Calu3 (cell line): ENCODE measurements at regions not wholly inside any gene's neighbourhood (a gene's known extent, or its start where the extent isn't known, plus 50 kb on each side); places are given as distances from the start of the nearest gene placed in this dataset.

ENCODE experiments used
- BruUV-seq: library from RNA; stranded (reverse); fragments of 400-500 nt; replicated peaks from 2 replicates; lab custom pipeline; 2021; lab: Mats Ljungman, UMichigan
- CTCF ChIA-PET: fragments of 300-600 bp; sonication (Branson Sonifier 250); formaldehyde crosslinking; loops from one replicate; lab custom pipeline; 2022; ENCODE audit warnings: antibody characterized with exemption; lab: Charles Lee
- DNase-seq: peaks from one replicate; pipeline ENCODE4 v3.0.0; 2022
- H3K27ac Mint-ChIP-seq: one replicate; pipeline ENCODE4 v1.8.0; 2022; ENCODE audit warnings: mixed read lengths; ENCODE audit not compliant: unreplicated experiment
- H3K27me3 Mint-ChIP-seq: one replicate; pipeline ENCODE4 v1.8.0; 2022; ENCODE audit warnings: mixed read lengths; ENCODE audit not compliant: unreplicated experiment
- H3K36me3 Mint-ChIP-seq: one replicate; pipeline ENCODE4 v1.8.0; 2022; ENCODE audit warnings: mild to moderate bottlenecking, moderate library complexity, mixed read lengths; ENCODE audit not compliant: insufficient read depth, unreplicated experiment
- H3K4me1 Mint-ChIP-seq: one replicate; pipeline ENCODE4 v1.8.0; 2022; ENCODE audit warnings: mild to moderate bottlenecking, low read depth, mixed read lengths; ENCODE audit not compliant: unreplicated experiment
- H3K4me3 Mint-ChIP-seq: one replicate; pipeline ENCODE4 v1.8.0; 2022; ENCODE audit warnings: mild to moderate bottlenecking, low read depth, moderate library complexity, mixed read lengths; ENCODE audit not compliant: unreplicated experiment
- H3K9me3 Mint-ChIP-seq: one replicate; pipeline ENCODE4 v1.8.0; 2022; ENCODE audit warnings: low read depth, mixed read lengths; ENCODE audit not compliant: unreplicated experiment
- CTCF ChIP-seq: fragments of 200-600 bp; IDR thresholded peaks from one replicate; pipeline ENCODE4 v1.8.0; 2022; ENCODE audit warnings: antibody characterized with exemption; ENCODE audit not compliant: unreplicated experiment
- intact Hi-C: fragments of 100-400 bp; cut with micrococcal nuclease; formaldehyde crosslinking; loops from one replicate; pipeline ENCODE4 v1.10.0; 2022; ENCODE audit not compliant: unreplicated experiment

GRCh38 chr10:83603708-83604107 is 535.6 kb upstream of the GHITM start:
- Mint-ChIP-seq H3K27ac (no peak overlapping the region), H3K36me3 (no peaks in the 10 kb centered on the region), H3K9me3 (peaks cover 7% of the 10 kb centered on the region), H3K4me1 (no peaks in the 10 kb centered on the region), H3K4me3 (no peak overlapping the region), H3K27me3 (no peaks in the 10 kb centered on the region)
- intact Hi-C loops = no loop called here
- CTCF ChIA-PET = no interaction called here
- BruUV-seq = no TSS peak
- TF ChIP-seq CTCF = no peak
- DNase-seq = no peak

- Mint-ChIP-seq H3K27me3 (no peaks in the 10 kb centered on the region), H3K4me1 (no peaks in the 10 kb centered on the region), H3K27ac (no peak overlapping the region), H3K36me3 (no peaks in the 10 kb centered on the region), H3K4me3 (no peak overlapping the region), H3K9me3 (peaks cover 7% of the 10 kb centered on the region)
- BruUV-seq = no TSS peak
- CTCF ChIA-PET = no interaction called here
- no peak for TF ChIP-seq CTCF
- intact Hi-C loops = no loop called here
- DNase-seq = no peak
Observed at GRCh38 chr10:83605783-83606630, 533.3 kb upstream of the GHITM start.

- no peaks in the 10 kb centered on the region for H3K4me1 Mint-ChIP-seq
- H3K4me3 Mint-ChIP-seq = no peak overlapping the region
- no peaks in the 10 kb centered on the region for H3K36me3 Mint-ChIP-seq
- BruUV-seq = no TSS peak
- CTCF ChIA-PET = no interaction called here
- no peak for TF ChIP-seq CTCF
- DNase-seq = no peak
- intact Hi-C loops = no loop called here
- no peaks in the 10 kb centered on the region for H3K27me3 Mint-ChIP-seq
- peaks cover 7% of the 10 kb centered on the region for H3K9me3 Mint-ChIP-seq
- H3K27ac Mint-ChIP-seq = no peak overlapping the region
Observed at GRCh38 chr10:83607959-83608745, 531.2 kb upstream of the GHITM start.

GRCh38 chr10:83612050-83612449 is 527.3 kb upstream of the GHITM start:
- Mint-ChIP-seq H3K9me3 (peaks cover 11% of the 10 kb centered on the region), H3K36me3 (no peaks in the 10 kb centered on the region), H3K27ac (no peak overlapping the region), H3K27me3 (no peaks in the 10 kb centered on the region), H3K4me1 (no peaks in the 10 kb centered on the region), H3K4me3 (no peak overlapping the region)
- no peak for TF ChIP-seq CTCF
- intact Hi-C loops = no loop called here
- CTCF ChIA-PET = no interaction called here
- BruUV-seq = no TSS peak
- DNase-seq = no peak
